Mucosa of descending colon (tissue), 3 donors: ENCODE measurements at regions not wholly inside any gene's neighbourhood (a gene's known extent, or its start where the extent isn't known, plus 50 kb on each side); places are given as distances from the start of the nearest gene placed in this dataset.
"Not testable (repeated sequence)": the region's sequence is repeated elsewhere in the genome, so short reads cannot be mapped to it uniquely, and the experiment has no call there.

Experiments
- ATAC-seq: fragments of 200-7000 bp; cut with Tn5 transposase; one replicate; pipeline ENCODE4 v1.9.1; 2020; ENCODE audit warnings: mild to moderate bottlenecking, moderate library complexity
- DNase-seq, 3 donors: peaks; one replicate each; pipeline ENCODE4 v3.0.0-alpha.2; 2020
- H3K36me3 ChIP-seq: fragments of 200-600 bp; one replicate; pipeline ENCODE4 v1.8.0; 2021; ENCODE audit warnings: low read depth, mild to moderate bottlenecking
- H3K4me1 ChIP-seq: fragments of 200-600 bp; one replicate; pipeline ENCODE4 v1.8.0; 2021; ENCODE audit warnings: low read depth, mild to moderate bottlenecking
- H3K4me3 ChIP-seq: fragments of 200-600 bp; one replicate; pipeline ENCODE4 v1.8.0; 2021; ENCODE audit warnings: mild to moderate bottlenecking
- H3K9me3 ChIP-seq: fragments of 200-600 bp; one replicate; pipeline ENCODE4 v1.8.0; 2021; ENCODE audit warnings: mild to moderate bottlenecking
- CTCF ChIP-seq: fragments of 200-600 bp; IDR thresholded peaks from one replicate; pipeline ENCODE4 v1.8.0; 2022; ENCODE audit warnings: antibody characterized with exemption, mild to moderate bottlenecking
- intact Hi-C, 2 donors: fragments of 100-400 bp; cut with DNase I in 1 of 2; cut with micrococcal nuclease in 1 of 2; formaldehyde crosslinking; loops; one replicate each; pipeline versions ENCODE4 v1.11.0 to v1.11.1; 2022; cut with DNase I, micrococcal nuclease
- donor health status: DM: no; HTN: no; CAD: no; lungs with moderate emphysema.
- donor health status: DM: no; HTN: no; CAD: no.
- donor health status: DM: no; HTN: yes; CAD: no.

GRCh38 chr7:131039355-131039762 is 288.3 kb upstream of the MKLN1 start:
- H3K9me3 ChIP-seq, result no peaks in the 10 kb centered on the region
- H3K36me3 ChIP-seq, result no peaks in the 10 kb centered on the region
- intact Hi-C loops, result no loop called here
- peak; percentile 23 for ATAC-seq
- no peak for TF ChIP-seq CTCF
- H3K4me1 ChIP-seq, result peaks cover 19% of the 10 kb centered on the region
- no peak for DNase-seq
- H3K4me3 ChIP-seq, result no peak overlapping the region

GRCh38 chr7:131039836-131040235 is 287.8 kb upstream of the MKLN1 start:
- no peak for TF ChIP-seq CTCF
- Histone ChIP-seq H3K9me3 (no peaks in the 10 kb centered on the region), H3K36me3 (no peaks in the 10 kb centered on the region), H3K4me1 (peaks cover 19% of the 10 kb centered on the region), H3K4me3 (no peak overlapping the region)
- DNase-seq (no peak), ATAC-seq (peak; percentile 64)
- intact Hi-C loops, result loop anchor here (10.0 kb wide), 1 partner anchor 145 kb away; no protein-coding TSS in a partner anchor

GRCh38 chr7:131040467-131040932 is 287.2 kb upstream of the MKLN1 start:
- no peaks in the 10 kb centered on the region for H3K9me3 ChIP-seq
- peaks cover 19% of the 10 kb centered on the region for H3K4me1 ChIP-seq
- intact Hi-C loops, result loop anchor here (10.0 kb wide), 1 partner anchor 146 kb away; no protein-coding TSS in a partner anchor
- H3K4me3 ChIP-seq, result no peak overlapping the region
- peak; percentile 97 for ATAC-seq
- peak in 2 of 3 donors; percentile 48 to 93 for DNase-seq
- peak; percentile 89 for TF ChIP-seq CTCF
- no peaks in the 10 kb centered on the region for H3K36me3 ChIP-seq

GRCh38 chr7:131041012-131041695 is 286.5 kb upstream of the MKLN1 start:
- H3K4me1 ChIP-seq, result peaks cover 19% of the 10 kb centered on the region
- intact Hi-C loops, result loop anchor here (10.0 kb wide), 1 partner anchor 146 kb away; no protein-coding TSS in a partner anchor
- not testable (repeated sequence) for H3K4me3 ChIP-seq, ATAC-seq, H3K9me3 ChIP-seq, DNase-seq, H3K36me3 ChIP-seq

- no peak for DNase-seq
- ATAC-seq, result no peak
- Histone ChIP-seq H3K36me3 (no peaks in the 10 kb centered on the region), H3K9me3 (no peaks in the 10 kb centered on the region), H3K4me1 (peaks cover 19% of the 10 kb centered on the region), H3K4me3 (no peak overlapping the region)
- intact Hi-C loops, result loop anchor here (10.0 kb wide), 1 partner anchor 148 kb away; no protein-coding TSS in a partner anchor
- TF ChIP-seq CTCF, result no peak
Measured at GRCh38 chr7:131042269-131043160, 285.2 kb upstream of the MKLN1 start.
